ENCODE measurements at regions not wholly inside any gene's neighbourhood (a gene's known extent, or its start where the extent isn't known, plus 50 kb on each side); places are given as distances from the start of the nearest gene placed in this dataset.

- DNase-seq, result no peak
Observed at GRCh38 chr14:22449600-22449905, 139.5 kb downstream of the DAD1 start.

- no peak for DNase-seq
Observed at GRCh38 chr14:22448905-22449599, 140.0 kb downstream of the DAD1 start.

DNA sequence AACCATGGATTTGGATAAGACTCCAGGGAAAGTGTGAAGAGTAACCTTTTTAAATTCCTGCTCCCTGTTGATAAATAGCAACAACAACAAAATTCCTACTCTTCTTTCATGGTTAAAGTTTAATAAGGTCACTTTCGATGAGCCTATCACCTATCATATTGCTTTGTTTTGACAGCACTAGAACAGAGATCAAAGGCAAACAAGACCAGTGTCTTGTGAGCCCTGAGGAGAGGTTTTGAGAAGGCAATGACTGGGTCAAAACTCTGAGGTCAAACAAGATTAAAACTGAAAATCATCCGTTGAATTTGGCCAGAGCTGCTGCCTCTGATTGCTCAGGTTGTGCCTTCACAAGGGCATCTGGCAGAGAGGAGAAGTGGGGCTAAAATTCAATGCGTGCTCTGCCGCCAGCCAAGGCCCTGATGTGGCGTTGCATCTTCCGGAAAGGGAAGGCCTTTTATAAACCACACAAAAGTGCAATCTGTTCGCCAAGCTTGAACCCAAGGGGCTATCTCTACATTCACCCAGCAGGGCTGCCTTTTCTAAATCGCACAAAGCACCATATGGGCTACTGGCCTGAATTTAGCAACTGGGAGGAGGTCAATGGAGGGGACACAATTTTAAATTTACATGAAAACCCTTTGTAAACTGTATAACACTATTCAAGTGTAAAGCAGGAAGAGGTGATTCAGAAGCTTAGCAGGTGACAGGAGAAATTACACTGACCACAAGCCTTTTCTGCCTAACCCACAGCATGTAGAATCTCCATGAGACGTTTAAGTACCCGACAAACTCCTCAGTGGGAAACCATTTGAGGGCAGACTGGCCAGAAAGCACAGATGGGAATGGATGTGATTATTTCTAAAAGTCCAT, 140.8 kb downstream of the DAD1 start:
- no peak for DNase-seq

GRCh38 chr14:22438742-22439141, 150.3 kb downstream of the DAD1 start:
- no peak for DNase-seq

DNA sequence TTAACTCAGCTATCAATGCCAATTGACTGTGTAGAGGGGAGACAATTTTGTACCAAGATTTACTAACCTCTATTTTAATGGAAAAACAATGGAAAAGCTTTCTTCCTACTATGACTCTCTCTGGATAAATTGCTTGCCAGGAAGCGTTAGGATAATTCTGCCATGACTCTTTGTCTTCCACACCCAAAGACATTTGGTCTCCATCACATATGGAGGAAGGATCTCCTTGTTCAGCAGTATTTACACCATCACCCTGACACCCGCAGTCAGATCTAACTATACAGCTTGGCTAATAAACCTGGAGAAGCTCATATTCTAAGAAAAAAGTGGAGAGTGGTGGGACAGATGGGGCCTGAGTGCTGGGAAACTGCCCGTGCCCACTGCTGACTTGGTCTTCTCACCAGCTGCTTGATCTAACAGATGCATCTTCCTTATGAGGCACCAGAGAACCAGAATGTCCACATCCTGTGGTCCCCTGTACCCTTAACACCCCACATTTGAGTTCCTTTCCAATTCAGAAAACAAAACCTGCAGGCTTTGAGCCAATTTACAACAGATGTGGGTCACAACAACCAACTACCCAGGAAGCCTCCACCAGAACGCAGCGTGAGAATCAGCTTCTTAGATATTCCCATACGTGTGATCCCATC, 154.0 kb downstream of the DAD1 start:
- DNase-seq, result no peak

DNA sequence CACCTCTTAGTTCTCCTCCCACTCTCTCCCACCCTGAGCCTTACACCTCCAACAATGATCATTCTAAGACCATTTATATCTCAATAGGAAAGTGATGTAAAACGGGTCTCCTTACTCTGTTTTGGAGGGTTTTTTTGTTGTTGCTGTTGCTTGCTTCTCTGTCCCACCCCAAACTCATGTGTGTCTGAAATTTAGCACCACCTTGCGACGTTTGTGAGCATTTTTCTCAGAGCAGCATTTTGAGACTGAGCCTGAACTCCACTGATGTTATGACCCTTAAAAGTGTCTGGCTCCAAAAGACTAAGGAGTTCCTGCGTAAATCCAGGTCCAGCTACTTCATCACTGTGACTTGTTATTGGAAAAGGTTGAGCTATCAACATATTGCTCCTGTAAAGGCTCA, 155.0 kb downstream of the DAD1 start:
- no peak for DNase-seq

GRCh38 chr14:22433069-22433468, 156.0 kb downstream of the DAD1 start:
- DNase-seq, result no peak

- no peak for DNase-seq
Observed at GRCh38 chr14:22432348-22432976, 156.6 kb downstream of the DAD1 start.

DNA sequence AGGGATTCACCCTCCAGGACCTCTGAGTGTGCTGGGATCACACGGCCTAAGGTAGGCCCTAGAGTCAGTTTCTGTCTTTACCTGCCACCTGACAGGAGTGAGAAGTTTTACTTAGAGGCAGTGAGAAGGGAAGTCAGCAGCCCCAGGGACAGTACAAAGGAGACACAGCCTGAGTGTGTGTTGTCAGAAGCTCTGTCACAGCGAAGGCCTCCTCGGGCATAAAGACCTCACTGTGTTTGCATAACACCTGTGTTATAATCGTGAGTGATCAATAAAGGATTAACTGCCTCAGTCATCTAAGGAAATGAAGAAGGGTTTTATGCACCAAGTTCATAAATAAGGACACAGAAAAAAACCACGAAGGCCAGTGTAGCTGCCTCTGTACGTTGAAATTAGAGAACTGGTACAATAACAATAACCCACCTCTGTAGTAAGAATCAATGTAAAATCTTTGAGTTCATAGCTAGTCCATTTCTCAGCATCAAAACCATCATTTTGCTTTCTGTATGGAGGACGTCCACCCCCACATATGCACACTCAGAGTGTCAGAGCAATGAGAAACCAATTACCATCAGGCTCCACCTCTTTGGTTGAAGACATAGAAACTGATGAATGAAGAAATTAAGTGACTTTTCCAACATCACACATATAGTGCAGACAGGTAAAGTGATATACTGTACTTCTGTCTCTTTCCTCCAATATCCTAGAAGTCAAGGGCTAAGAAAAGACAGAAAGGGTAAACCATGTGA, 159.3 kb downstream of the DAD1 start:
- DNase-seq, result no peak

GRCh38 chr14:22428700-22429291, 160.2 kb downstream of the DAD1 start:
- no peak for DNase-seq

- no peak for DNase-seq
Observed at GRCh38 chr14:22427771-22428231, 161.2 kb downstream of the DAD1 start.

GRCh38 chr14:22426711-22427110, 162.3 kb downstream of the DAD1 start:
- DNase-seq, result no peak

DNA sequence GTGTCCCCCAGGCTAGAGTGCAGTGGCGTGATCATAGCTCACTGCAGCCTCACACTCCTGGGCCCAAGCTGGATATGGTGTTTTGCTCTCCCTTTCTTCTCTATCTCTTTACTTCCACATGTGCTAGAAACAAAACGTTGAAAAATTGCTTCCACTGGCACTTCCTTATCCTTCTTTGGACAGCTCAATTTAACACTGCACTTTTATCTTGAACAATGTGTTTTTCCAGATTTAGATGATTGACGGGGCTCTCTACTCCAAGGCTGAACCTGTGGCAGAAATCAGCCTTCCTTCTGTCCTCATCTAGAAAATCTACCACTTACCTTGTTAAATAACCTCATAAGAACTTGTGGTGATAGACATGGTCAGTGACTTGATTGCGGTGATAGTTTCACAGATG, 165.1 kb downstream of the DAD1 start:
- no peak for DNase-seq

- DNase-seq, result no peak
Observed at GRCh38 chr14:22422238-22422637, 166.8 kb downstream of the DAD1 start.

DNA sequence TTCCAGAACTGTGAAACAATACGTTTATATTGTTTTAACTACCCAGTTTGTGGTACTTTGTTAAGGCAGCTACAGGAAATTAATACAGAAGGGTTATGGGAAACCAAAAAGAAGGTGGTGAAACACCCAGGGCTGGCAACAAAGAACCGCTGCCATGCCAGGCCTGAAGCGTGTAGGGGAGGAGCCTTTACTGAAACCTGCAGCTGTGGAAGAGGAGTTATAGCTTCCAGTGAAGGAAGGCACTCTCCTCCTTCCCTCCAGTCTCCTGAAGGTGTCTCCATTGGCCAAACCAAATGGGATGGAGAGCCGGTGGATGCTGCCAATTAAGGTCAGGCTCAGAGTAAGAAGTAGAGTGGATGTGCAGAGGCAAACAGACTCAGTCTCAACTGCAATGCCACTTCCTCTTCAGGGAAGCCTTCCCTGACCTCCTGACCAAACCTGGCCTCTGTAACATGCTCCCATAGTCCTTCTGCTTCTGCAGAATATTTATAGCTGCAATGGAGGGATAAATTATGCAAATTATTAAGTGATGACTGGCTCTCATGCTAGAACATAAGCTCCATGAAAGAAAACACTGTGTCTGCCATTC, 168.3 kb downstream of the DAD1 start:
- no peak for DNase-seq

- DNase-seq, result no peak
Observed at GRCh38 chr14:22419620-22420019, 169.4 kb downstream of the DAD1 start.

GRCh38 chr14:22418631-22419030, 170.4 kb downstream of the DAD1 start:
- no peak for DNase-seq

- no peak for DNase-seq
Observed at GRCh38 chr14:22417914-22418313, 171.1 kb downstream of the DAD1 start.

DNA sequence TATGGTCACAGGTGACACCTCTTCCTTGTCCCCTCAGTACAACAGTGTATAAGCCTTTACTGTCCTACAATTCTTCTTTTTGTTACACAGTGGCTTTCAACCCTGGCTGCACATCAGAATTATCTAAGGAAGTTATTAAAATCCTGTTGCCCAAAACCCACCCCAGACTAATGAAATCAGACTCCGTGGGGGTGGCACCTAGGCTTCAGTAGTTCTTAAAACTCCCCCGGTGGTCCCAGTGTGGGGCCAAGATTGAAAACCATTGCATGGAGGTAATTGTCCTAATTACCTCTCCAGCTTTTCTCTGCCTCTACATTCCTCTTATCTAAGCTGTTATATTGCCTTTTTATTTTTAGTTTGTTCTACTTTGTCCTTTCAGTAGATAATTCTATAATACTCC, 172.8 kb downstream of the DAD1 start:
- DNase-seq, result no peak

DNA sequence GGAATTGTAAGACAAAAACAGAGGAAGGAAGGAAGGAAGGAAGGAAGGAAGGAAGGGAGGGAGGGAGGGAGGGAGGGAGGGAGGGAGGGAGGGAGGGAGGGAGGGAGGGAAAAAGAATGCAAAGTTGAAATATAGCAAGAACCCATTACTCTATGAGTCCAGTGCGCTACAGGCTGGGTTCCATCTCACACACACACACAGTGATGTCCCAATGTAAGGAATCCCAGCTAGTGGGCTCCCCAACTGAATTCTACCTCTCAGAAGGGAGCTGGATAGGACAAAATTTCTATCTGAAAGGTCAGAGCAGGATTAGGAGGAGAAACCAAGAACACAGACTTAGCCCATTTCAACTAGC, 173.4 kb downstream of the DAD1 start:
- DNase-seq, result no peak

GRCh38 chr14:22414876-22415604, 174.0 kb downstream of the DAD1 start:
- no peak for DNase-seq

Measured in T-helper 1 cell (primary cell).